Activated T-cell treated with anti-CD3 and anti-CD28 coated beads, Interleukin-2, amount 50 U/mL, for 4 hours (primary cell): ENCODE measurements at regions not wholly inside any gene's neighbourhood (a gene's known extent, or its start where the extent isn't known, plus 50 kb on each side); places are given as distances from the start of the nearest gene placed in this dataset.
A peak's percentile ranks its signal among the peaks of the same experiment; 100 is the strongest.
"Not testable (repeated sequence)": the region's sequence is repeated elsewhere in the genome, so short reads cannot be mapped to it uniquely, and the experiment has no call there.

Experiments used
- ATAC-seq, 2 donors: fragments of 200-7000 bp; cut with Tn5 transposase; one replicate each; pipeline ENCODE4 v1.10.0; 2021
- DNase-seq: peaks from one replicate; pipeline ENCODE4 v3.0.0-alpha.2; 2020
- H3K27me3 Mint-ChIP-seq: one replicate; pipeline ENCODE4 v1.8.0; 2021; ENCODE audit warnings: low read depth, mixed read lengths
- H3K36me3 Mint-ChIP-seq: one replicate; pipeline ENCODE4 v1.8.0; 2022; ENCODE audit warnings: mixed read lengths; ENCODE audit not compliant: insufficient read depth
- H3K4me1 Mint-ChIP-seq: one replicate; pipeline ENCODE4 v1.8.0; 2021; ENCODE audit warnings: low read depth, mixed read lengths
- H3K4me3 Mint-ChIP-seq: one replicate; pipeline ENCODE4 v1.8.0; 2021; ENCODE audit warnings: mild to moderate bottlenecking, moderate library complexity, mixed read lengths
- H3K9me3 Mint-ChIP-seq: one replicate; pipeline ENCODE4 v1.8.0; 2021; ENCODE audit warnings: mixed read lengths

GRCh38 chr17:30707724-30708240, 116.7 kb downstream of the CRLF3 start:
- H3K9me3 Mint-ChIP-seq, H3K36me3 Mint-ChIP-seq, DNase-seq: not testable (repeated sequence)
- peak overlapping the region; percentile 90 for H3K4me3 Mint-ChIP-seq
- H3K4me1 Mint-ChIP-seq: peaks cover 27% of the 10 kb centered on the region
- peak in 1 of 2 donors; percentile 19 for ATAC-seq
- peaks cover 13% of the 10 kb centered on the region for H3K27me3 Mint-ChIP-seq

GRCh38 chr17:30706461-30707335, 117.8 kb downstream of the CRLF3 start:
- H3K36me3 Mint-ChIP-seq, H3K4me3 Mint-ChIP-seq, DNase-seq, ATAC-seq, H3K9me3 Mint-ChIP-seq: not testable (repeated sequence)
- Mint-ChIP-seq H3K4me1 (peaks cover 27% of the 10 kb centered on the region), H3K27me3 (peaks cover 13% of the 10 kb centered on the region)

GRCh38 chr17:30706004-30706403, 118.5 kb downstream of the CRLF3 start:
- not testable (repeated sequence) for H3K36me3 Mint-ChIP-seq, ATAC-seq, DNase-seq, H3K9me3 Mint-ChIP-seq
- Mint-ChIP-seq H3K4me3 (peak overlapping the region; percentile 12), H3K27me3 (peaks cover 17% of the 10 kb centered on the region), H3K4me1 (peaks cover 25% of the 10 kb centered on the region)

GRCh38 chr17:30701498-30701989, 122.9 kb downstream of the CRLF3 start:
- no peak for DNase-seq

GRCh38 chr17:30700833-30701232, 123.7 kb downstream of the CRLF3 start:
- peaks cover 13% of the 10 kb centered on the region for H3K27me3 Mint-ChIP-seq
- not testable (repeated sequence) for H3K9me3 Mint-ChIP-seq, H3K36me3 Mint-ChIP-seq, H3K4me1 Mint-ChIP-seq, ATAC-seq, DNase-seq, H3K4me3 Mint-ChIP-seq

More at GRCh38 chr17:30701498-30701989, 122.9 kb downstream of the CRLF3 start:
- no peak overlapping the region for H3K4me3 Mint-ChIP-seq
- peaks cover 13% of the 10 kb centered on the region for H3K27me3 Mint-ChIP-seq
- peaks cover 6% of the 10 kb centered on the region for H3K4me1 Mint-ChIP-seq
- ATAC-seq: no peak
- H3K9me3 Mint-ChIP-seq: no peaks in the 10 kb centered on the region
- H3K36me3 Mint-ChIP-seq: no peaks in the 10 kb centered on the region

- peaks cover 11% of the 10 kb centered on the region for H3K27me3 Mint-ChIP-seq
- peak overlapping the region; percentile 62 for H3K4me3 Mint-ChIP-seq
- DNase-seq (peak; percentile 75), ATAC-seq (peak; percentile 80 to 88)
- not testable (repeated sequence) for H3K4me1 Mint-ChIP-seq, H3K36me3 Mint-ChIP-seq, H3K9me3 Mint-ChIP-seq
These were observed 126.7 kb downstream of the CRLF3 start for GRCh38 chr17:30697619-30698460.

- DNase-seq: no peak
- Mint-ChIP-seq H3K9me3 (no peaks in the 10 kb centered on the region), H3K27me3 (peaks cover 8% of the 10 kb centered on the region), H3K36me3 (no peaks in the 10 kb centered on the region), H3K4me1 (peaks cover 9% of the 10 kb centered on the region), H3K4me3 (no peak overlapping the region)
- no peak for ATAC-seq
These were observed 128.3 kb downstream of the CRLF3 start for GRCh38 chr17:30696234-30696633.

GRCh38 chr17:30695265-30695811, 129.2 kb downstream of the CRLF3 start:
- not testable (repeated sequence) for DNase-seq, H3K4me1 Mint-ChIP-seq, ATAC-seq, H3K9me3 Mint-ChIP-seq, H3K36me3 Mint-ChIP-seq, H3K27me3 Mint-ChIP-seq, H3K4me3 Mint-ChIP-seq

- H3K27me3 Mint-ChIP-seq, H3K9me3 Mint-ChIP-seq, H3K36me3 Mint-ChIP-seq, H3K4me1 Mint-ChIP-seq: not testable (repeated sequence)
- ATAC-seq (peak; percentile 64 to 82), DNase-seq (peak; percentile 38)
- H3K4me3 Mint-ChIP-seq: peak overlapping the region; percentile 17
These were observed 130.7 kb downstream of the CRLF3 start for GRCh38 chr17:30693772-30694171.

GRCh38 chr17:30689266-30690000, 135.1 kb downstream of the CRLF3 start:
- not testable (repeated sequence) for H3K4me3 Mint-ChIP-seq, ATAC-seq, H3K9me3 Mint-ChIP-seq, DNase-seq, H3K36me3 Mint-ChIP-seq
- peaks cover 12% of the 10 kb centered on the region for H3K4me1 Mint-ChIP-seq
- H3K27me3 Mint-ChIP-seq: peaks cover 17% of the 10 kb centered on the region

GRCh38 chr17:30686538-30687479, 137.7 kb downstream of the CRLF3 start:
- not testable (repeated sequence) for H3K36me3 Mint-ChIP-seq, H3K9me3 Mint-ChIP-seq, H3K4me1 Mint-ChIP-seq, ATAC-seq, DNase-seq, H3K4me3 Mint-ChIP-seq
- H3K27me3 Mint-ChIP-seq: peaks cover 17% of the 10 kb centered on the region

- not testable (repeated sequence) for ATAC-seq, H3K36me3 Mint-ChIP-seq, H3K4me3 Mint-ChIP-seq, DNase-seq, H3K9me3 Mint-ChIP-seq, H3K4me1 Mint-ChIP-seq
- H3K27me3 Mint-ChIP-seq: peaks cover 17% of the 10 kb centered on the region
These were observed 142.2 kb downstream of the CRLF3 start for GRCh38 chr17:30682280-30682679.

GRCh38 chr17:30680681-30681080, 143.8 kb downstream of the CRLF3 start:
- not testable (repeated sequence) for H3K9me3 Mint-ChIP-seq, H3K36me3 Mint-ChIP-seq, H3K4me3 Mint-ChIP-seq, H3K27me3 Mint-ChIP-seq, DNase-seq, H3K4me1 Mint-ChIP-seq, ATAC-seq
